ENCODE measurements at regions not wholly inside any gene's neighbourhood (a gene's known extent, or its start where the extent isn't known, plus 50 kb on each side); places are given as distances from the start of the nearest gene placed in this dataset.

DNA sequence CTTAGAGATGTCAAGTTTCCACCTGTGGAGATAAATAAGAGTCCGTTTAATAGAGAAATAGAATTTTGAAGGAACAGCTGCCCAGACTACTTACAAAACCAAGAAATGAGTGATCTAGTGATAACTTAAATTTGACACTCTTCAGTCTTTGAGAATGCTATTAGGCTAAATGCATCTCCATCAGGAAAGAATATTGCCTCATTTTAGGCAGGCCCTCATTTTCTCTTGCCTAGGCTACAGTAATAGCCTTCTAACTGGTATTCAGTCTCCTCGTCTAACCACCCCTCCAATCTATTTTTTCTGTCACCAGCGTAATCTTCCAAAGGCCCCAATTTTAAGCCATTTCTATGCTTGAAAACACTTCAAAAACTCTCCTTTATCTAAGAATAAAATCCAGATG lies 537.8 kb upstream of the CA10 start:
- H3K4me3 ChIP-seq (ENCODE audit: low read depth in 2 of 2, low read length in 2 of 2), result no peak overlapping the region
- H3K27ac ChIP-seq (ENCODE audit: low read length), result no peak overlapping the region
- ATAC-seq, result no peak
- in situ Hi-C loops (cut with HindIII; ENCODE audit: low pct_unique_long_range_greater_than_20kb, low sequenced_read_pairs), result no loop called here
- no peaks in the 10 kb centered on the region for H3K9me3 ChIP-seq (ENCODE audit: control insufficient read depth, insufficient read depth, low read depth, low read length)
- no TSS peak for BruUV-seq (replicated peaks)
- ChIA-PET POLR2A (no interaction called here), CTCF (no interaction called here)
- no peaks in the 10 kb centered on the region for H3K27me3 ChIP-seq (ENCODE audit: control insufficient read depth, insufficient read depth, low read length)
- H3K36me3 ChIP-seq (ENCODE audit: control insufficient read depth, insufficient read depth, low read length), result no peaks in the 10 kb centered on the region
- no peaks in the 10 kb centered on the region for H3K4me1 ChIP-seq (ENCODE audit: control insufficient read depth, insufficient read depth, low read length)
- intact Hi-C loops (cut with micrococcal nuclease; ENCODE audit: unreplicated experiment), result no loop called here
- TF ChIP-seq SIN3A (IDR thresholded peaks at IDR 0.05; ENCODE audit: borderline replicate concordance, insufficient read depth, low read depth, low read length) (no peak), TCF7L2 (IDR thresholded peaks at IDR 0.05; ENCODE audit: low read depth, low read length) (no peak)
- TF ChIP-seq, protein P1, sequence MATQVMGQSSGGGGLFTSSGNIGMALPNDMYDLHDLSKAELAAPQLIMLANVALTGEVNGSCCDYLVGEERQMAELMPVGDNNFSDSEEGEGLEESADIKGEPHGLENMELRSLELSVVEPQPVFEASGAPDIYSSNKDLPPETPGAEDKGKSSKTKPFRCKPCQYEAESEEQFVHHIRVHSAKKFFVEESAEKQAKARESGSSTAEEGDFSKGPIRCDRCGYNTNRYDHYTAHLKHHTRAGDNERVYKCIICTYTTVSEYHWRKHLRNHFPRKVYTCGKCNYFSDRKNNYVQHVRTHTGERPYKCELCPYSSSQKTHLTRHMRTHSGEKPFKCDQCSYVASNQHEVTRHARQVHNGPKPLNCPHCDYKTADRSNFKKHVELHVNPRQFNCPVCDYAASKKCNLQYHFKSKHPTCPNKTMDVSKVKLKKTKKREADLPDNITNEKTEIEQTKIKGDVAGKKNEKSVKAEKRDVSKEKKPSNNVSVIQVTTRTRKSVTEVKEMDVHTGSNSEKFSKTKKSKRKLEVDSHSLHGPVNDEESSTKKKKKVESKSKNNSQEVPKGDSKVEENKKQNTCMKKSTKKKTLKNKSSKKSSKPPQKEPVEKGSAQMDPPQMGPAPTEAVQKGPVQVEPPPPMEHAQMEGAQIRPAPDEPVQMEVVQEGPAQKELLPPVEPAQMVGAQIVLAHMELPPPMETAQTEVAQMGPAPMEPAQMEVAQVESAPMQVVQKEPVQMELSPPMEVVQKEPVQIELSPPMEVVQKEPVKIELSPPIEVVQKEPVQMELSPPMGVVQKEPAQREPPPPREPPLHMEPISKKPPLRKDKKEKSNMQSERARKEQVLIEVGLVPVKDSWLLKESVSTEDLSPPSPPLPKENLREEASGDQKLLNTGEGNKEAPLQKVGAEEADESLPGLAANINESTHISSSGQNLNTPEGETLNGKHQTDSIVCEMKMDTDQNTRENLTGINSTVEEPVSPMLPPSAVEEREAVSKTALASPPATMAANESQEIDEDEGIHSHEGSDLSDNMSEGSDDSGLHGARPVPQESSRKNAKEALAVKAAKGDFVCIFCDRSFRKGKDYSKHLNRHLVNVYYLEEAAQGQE (IDR thresholded peaks at IDR 0.05; ENCODE audit: insufficient read depth in 1 of 2, low read depth in 2 of 2, low read length in 1 of 2), result no peak
- TF ChIP-seq, protein P2, sequence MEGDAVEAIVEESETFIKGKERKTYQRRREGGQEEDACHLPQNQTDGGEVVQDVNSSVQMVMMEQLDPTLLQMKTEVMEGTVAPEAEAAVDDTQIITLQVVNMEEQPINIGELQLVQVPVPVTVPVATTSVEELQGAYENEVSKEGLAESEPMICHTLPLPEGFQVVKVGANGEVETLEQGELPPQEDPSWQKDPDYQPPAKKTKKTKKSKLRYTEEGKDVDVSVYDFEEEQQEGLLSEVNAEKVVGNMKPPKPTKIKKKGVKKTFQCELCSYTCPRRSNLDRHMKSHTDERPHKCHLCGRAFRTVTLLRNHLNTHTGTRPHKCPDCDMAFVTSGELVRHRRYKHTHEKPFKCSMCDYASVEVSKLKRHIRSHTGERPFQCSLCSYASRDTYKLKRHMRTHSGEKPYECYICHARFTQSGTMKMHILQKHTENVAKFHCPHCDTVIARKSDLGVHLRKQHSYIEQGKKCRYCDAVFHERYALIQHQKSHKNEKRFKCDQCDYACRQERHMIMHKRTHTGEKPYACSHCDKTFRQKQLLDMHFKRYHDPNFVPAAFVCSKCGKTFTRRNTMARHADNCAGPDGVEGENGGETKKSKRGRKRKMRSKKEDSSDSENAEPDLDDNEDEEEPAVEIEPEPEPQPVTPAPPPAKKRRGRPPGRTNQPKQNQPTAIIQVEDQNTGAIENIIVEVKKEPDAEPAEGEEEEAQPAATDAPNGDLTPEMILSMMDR (IDR thresholded peaks at IDR 0.05), result no peak
- no peak for DNase-seq (ENCODE audit: low read depth, low spot score)

DNA sequence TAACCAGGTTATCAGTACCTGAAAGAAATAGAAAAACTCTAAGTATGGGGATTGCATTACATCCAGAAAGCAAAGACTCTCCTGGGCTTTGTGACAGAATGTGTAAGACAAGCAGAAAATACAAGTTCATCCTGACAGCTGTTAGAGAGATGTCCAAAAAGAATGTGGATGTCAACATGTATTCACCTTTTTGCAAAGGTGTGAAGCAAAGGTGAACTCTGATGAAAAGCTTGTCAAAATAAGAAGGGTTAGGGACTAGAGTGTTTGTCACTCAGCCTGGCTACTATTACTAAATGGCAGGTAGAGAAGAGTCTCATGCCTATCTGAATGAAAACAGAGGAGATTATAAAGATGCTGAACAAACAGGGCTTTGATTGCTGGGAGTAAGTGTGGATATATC lies 527.6 kb upstream of the CA10 start:
- no peak for ATAC-seq
- TF ChIP-seq POLR2AphosphoS5 (IDR thresholded peaks at IDR 0.05; ENCODE audit: low read depth, low read length) (no peak), SIN3A (IDR thresholded peaks at IDR 0.05; ENCODE audit: borderline replicate concordance, insufficient read depth, low read depth, low read length) (no peak), TCF7L2 (IDR thresholded peaks at IDR 0.05; ENCODE audit: low read depth, low read length) (no peak)
- TF ChIP-seq, protein P1 (IDR thresholded peaks at IDR 0.05; ENCODE audit: insufficient read depth in 1 of 2, low read depth in 2 of 2, low read length in 1 of 2), result no peak
- TF ChIP-seq, protein P2 (IDR thresholded peaks at IDR 0.05), result no peak
- H3K27ac ChIP-seq (ENCODE audit: low read length), result no peak overlapping the region
- CTCF ChIA-PET, result no interaction called here
- intact Hi-C loops (cut with micrococcal nuclease; ENCODE audit: unreplicated experiment) (no loop called here), in situ Hi-C loops (cut with HindIII; ENCODE audit: low pct_unique_long_range_greater_than_20kb, low sequenced_read_pairs) (no loop called here)
- no peak for DNase-seq (ENCODE audit: low read depth, low spot score)
- H3K27me3 ChIP-seq (ENCODE audit: control insufficient read depth, insufficient read depth, low read length), result no peaks in the 10 kb centered on the region
- no peaks in the 10 kb centered on the region for H3K36me3 ChIP-seq (ENCODE audit: control insufficient read depth, insufficient read depth, low read length)
- H3K9me3 ChIP-seq (ENCODE audit: control insufficient read depth, insufficient read depth, low read depth, low read length), result no peaks in the 10 kb centered on the region; the same call in 1 of the 2 replicates
- no peaks in the 10 kb centered on the region for H3K4me1 ChIP-seq (ENCODE audit: control insufficient read depth, insufficient read depth, low read length)
- no peak overlapping the region for H3K4me3 ChIP-seq (ENCODE audit: low read depth in 2 of 2, low read length in 2 of 2)
- no TSS peak for BruUV-seq (replicated peaks)
- POLR2A ChIA-PET, result no interaction called here

Measured in Panc1 (cell line).